ENCODE measurements at regions not wholly inside any gene's neighbourhood (a gene's known extent, or its start where the extent isn't known, plus 50 kb on each side); places are given as distances from the start of the nearest gene placed in this dataset.

DNA sequence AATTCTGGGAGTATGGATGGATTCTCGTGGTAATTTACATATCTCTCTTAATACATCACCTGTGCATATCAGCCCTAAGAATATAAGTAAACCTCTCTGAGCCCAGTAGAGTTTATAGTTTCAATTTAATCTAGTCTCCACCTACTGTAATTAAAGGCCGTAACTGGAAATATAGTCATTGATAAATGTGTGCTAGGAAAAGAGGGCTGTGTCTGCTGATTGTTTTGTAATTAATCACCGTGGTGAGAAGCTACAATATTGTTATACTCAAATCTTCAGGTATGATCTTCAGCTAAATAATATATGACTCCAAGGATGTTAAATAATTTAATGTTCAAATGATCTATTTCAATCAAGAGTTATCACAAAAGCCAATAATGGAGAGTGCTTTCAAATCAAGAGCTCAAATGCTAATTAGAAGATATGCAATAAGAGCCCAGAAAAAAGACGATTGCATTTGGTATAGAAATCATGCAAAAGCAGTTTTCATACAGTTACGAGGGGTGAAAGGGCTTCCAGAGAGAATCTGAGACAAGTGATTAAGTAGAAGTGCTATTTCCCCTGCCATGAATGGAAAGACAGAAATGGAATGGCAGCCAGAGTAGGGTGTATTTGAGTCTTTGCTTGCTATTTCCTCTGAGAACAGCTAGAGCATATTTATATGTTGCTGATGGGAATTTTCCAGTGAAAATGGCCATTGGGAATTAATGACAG lies 1134.3 kb downstream of the NCAM2 start:
- DNase-seq (ENCODE audit: low read depth), result no peak
- no peak overlapping the region for H3K4me3 ChIP-seq (ENCODE audit: control insufficient read depth, low read depth, low read length)
- TF ChIP-seq, protein P1, sequence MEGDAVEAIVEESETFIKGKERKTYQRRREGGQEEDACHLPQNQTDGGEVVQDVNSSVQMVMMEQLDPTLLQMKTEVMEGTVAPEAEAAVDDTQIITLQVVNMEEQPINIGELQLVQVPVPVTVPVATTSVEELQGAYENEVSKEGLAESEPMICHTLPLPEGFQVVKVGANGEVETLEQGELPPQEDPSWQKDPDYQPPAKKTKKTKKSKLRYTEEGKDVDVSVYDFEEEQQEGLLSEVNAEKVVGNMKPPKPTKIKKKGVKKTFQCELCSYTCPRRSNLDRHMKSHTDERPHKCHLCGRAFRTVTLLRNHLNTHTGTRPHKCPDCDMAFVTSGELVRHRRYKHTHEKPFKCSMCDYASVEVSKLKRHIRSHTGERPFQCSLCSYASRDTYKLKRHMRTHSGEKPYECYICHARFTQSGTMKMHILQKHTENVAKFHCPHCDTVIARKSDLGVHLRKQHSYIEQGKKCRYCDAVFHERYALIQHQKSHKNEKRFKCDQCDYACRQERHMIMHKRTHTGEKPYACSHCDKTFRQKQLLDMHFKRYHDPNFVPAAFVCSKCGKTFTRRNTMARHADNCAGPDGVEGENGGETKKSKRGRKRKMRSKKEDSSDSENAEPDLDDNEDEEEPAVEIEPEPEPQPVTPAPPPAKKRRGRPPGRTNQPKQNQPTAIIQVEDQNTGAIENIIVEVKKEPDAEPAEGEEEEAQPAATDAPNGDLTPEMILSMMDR (IDR thresholded peaks at IDR 0.05; ENCODE audit: control insufficient read depth, insufficient read depth, low read depth, low read length, missing control alignments), result no peak

DNA sequence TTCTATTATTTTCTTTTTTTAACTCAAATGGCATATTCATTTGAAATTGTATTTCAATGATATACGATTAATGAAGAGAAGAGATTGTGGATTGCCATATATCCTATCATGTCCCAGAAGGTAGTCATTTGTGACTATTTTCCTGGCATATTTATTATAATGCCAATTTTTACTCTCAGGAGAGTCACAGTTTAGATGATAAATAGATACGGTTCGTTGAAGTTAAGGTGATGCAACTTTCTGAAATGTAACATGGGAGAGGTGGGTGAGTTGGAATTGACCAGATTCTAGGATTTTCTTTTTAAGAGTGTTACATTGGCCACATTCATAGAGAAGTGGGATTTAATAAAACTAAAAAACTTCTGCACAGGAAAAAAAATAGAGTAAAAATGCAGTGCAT lies 1138.5 kb downstream of the NCAM2 start:
- TF ChIP-seq, protein P1 (IDR thresholded peaks at IDR 0.05; ENCODE audit: control insufficient read depth, insufficient read depth, low read depth, low read length, missing control alignments), result no peak
- DNase-seq (ENCODE audit: low read depth), result no peak
- no peak overlapping the region for H3K4me3 ChIP-seq (ENCODE audit: control insufficient read depth, low read depth, low read length)

DNA sequence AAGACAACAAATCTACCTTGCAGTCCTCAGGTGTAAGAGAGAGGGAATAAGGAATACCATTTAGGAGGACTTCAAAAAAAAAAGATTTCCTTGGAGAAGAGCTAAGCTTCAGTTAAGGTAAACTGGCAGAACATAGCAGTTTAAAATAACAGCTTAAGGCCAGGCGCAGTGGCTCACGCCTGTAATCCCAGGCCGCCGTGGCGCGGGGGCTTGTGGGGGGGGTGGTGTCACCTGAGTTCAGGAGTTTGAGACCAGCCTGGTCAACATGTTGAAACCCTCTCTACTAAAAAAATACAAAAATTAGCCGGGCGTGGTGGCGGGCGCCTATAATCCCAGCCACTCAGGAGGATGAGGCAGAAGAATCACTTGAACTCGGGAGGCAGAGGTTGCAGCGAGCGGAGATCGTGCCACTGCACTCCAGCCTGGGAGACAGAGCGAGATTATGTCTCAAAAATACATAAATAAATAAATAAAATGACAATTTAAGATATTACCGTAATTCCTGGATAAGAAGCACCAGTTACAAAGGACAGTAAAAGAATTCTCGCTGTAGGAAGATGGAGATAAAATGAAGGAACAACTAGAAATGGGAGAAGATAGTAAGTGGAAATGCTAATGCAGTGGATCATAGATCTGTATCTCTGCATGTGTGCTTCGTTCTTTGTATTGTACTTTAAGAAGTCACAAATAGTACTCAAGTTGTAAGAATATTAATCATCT lies 1140.2 kb downstream of the NCAM2 start:
- no peak for DNase-seq (ENCODE audit: low read depth)
- H3K4me3 ChIP-seq (ENCODE audit: control insufficient read depth, low read depth, low read length), result no peak overlapping the region
- TF ChIP-seq, protein P1 (IDR thresholded peaks at IDR 0.05; ENCODE audit: control insufficient read depth, insufficient read depth, low read depth, low read length, missing control alignments), result no peak

DNA sequence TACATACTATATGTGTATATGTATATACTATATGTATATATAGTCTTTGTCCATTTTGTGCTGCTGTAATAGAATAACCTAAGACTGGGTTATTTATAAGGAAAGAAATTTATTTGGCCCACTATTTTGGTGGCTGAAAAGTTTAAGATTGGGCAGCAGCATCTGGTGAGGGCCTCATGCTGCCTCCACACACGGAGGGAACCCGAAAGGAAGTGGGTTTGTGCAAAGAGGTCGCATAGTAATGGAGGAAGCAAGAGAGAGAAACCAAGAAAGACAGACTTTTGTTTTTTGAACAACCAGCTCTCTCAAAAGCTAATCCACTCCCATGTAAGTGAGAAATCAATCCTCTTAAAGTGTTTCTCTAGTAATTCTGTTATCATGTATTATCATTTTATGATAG lies 1147.3 kb downstream of the NCAM2 start:
- H3K4me3 ChIP-seq (ENCODE audit: control insufficient read depth, low read depth, low read length), result no peak overlapping the region
- TF ChIP-seq, protein P1 (IDR thresholded peaks at IDR 0.05; ENCODE audit: control insufficient read depth, insufficient read depth, low read depth, low read length, missing control alignments), result no peak
- no peak for DNase-seq (ENCODE audit: low read depth)

DNA sequence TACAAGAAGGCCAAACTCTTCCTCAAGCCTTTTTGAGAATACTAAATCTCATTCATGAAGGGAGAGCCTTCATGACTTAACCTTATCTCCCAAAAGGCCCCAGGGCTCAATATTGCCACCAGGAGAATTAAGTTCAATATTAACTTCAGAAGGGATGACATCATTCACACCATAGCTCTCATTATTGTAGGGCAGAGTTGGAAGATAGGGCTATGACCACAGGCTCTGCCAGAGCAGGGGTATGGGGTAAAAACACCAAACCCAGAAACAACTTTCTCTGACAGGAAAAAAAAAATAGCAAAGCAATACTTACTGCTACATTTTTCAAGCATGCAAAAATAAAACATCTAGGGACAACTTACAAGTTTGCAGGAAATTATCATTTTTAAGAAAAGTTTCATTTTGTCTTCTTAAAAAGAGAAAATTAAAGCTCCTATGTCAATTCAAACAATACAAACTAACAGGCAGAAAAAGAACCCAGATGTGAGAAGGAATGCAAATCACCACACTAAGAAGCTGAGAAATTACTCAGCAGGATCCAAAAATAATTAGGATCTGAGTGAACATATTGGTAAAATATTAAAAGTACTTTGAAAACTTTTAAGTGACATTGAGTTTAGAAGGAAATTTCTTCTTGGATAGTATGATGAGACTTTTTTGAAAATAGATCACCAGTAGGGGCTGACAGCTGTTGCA lies 1156.5 kb downstream of the NCAM2 start:
- H3K4me3 ChIP-seq (ENCODE audit: control insufficient read depth, low read depth, low read length), result no peak overlapping the region
- TF ChIP-seq, protein P1 (IDR thresholded peaks at IDR 0.05; ENCODE audit: control insufficient read depth, insufficient read depth, low read depth, low read length, missing control alignments), result no peak
- DNase-seq (ENCODE audit: low read depth), result no peak

DNA sequence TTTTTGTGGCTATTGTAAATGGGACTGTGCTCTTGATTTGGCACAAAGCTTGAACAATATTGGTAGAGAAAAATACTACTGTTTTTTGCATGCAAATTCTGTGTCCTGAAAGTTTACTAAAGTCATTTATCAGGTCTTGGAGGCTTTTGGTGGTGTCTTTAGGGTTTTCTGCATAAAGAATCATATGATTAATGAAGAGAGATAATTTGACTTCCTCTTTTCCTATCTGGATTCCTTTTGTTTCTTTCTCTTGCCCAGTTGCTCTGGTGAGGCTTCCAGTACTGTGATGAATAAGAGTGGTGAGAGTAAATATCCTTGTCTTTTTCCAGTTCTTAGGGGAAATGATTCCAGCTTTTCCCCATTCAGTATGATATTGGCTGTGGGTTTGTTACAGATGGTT lies 1166.7 kb downstream of the NCAM2 start:
- TF ChIP-seq, protein P1 (IDR thresholded peaks at IDR 0.05; ENCODE audit: control insufficient read depth, insufficient read depth, low read depth, low read length, missing control alignments), result no peak
- DNase-seq (ENCODE audit: low read depth), result no peak
- no peak overlapping the region for H3K4me3 ChIP-seq (ENCODE audit: control insufficient read depth, low read depth, low read length)
